ENCODE measurements at regions not wholly inside any gene's neighbourhood (a gene's known extent, or its start where the extent isn't known, plus 50 kb on each side); places are given as distances from the start of the nearest gene placed in this dataset.

GRCh38 chr5:103458497-103459040 lies 104.0 kb downstream of the NUDT12 start:
- no peak for DNase-seq

GRCh38 chr5:103456476-103456875 lies 106.1 kb downstream of the NUDT12 start:
- DNase-seq, result no peak

- DNase-seq, result no peak
Observed at GRCh38 chr5:103455796-103456195, 106.8 kb downstream of the NUDT12 start.

GRCh38 chr5:103454770-103455169 lies 107.8 kb downstream of the NUDT12 start:
- no peak for DNase-seq

GRCh38 chr5:103452666-103453065 lies 109.9 kb downstream of the NUDT12 start:
- no peak for DNase-seq

- no peak for DNase-seq
Observed at GRCh38 chr5:103452089-103452488, 110.5 kb downstream of the NUDT12 start.

- no peak for DNase-seq
Observed at GRCh38 chr5:103451261-103451660, 111.3 kb downstream of the NUDT12 start.

GRCh38 chr5:103450333-103451061 lies 112.1 kb downstream of the NUDT12 start:
- no peak for DNase-seq

- no peak for DNase-seq
Observed at GRCh38 chr5:103446813-103447212, 115.8 kb downstream of the NUDT12 start.

GRCh38 chr5:103445426-103446035 lies 117.1 kb downstream of the NUDT12 start:
- DNase-seq, result no peak

- no peak for DNase-seq
Observed at GRCh38 chr5:103444333-103445038, 118.1 kb downstream of the NUDT12 start.

GRCh38 chr5:103442750-103443149 lies 119.8 kb downstream of the NUDT12 start:
- DNase-seq, result no peak

GRCh38 chr5:103441523-103441922 lies 121.1 kb downstream of the NUDT12 start:
- DNase-seq, result no peak

GRCh38 chr5:103439007-103439406 lies 123.6 kb downstream of the NUDT12 start:
- DNase-seq, result no peak

- DNase-seq, result no peak
Observed at GRCh38 chr5:103436656-103437055, 125.9 kb downstream of the NUDT12 start.

GRCh38 chr5:103436112-103436511 lies 126.5 kb downstream of the NUDT12 start:
- no peak for DNase-seq

- no peak for DNase-seq
Observed at GRCh38 chr5:103435136-103435889, 127.3 kb downstream of the NUDT12 start.

GRCh38 chr5:103434057-103434456 lies 128.5 kb downstream of the NUDT12 start:
- DNase-seq, result no peak

- no peak for DNase-seq
Observed at GRCh38 chr5:103433211-103433610, 129.4 kb downstream of the NUDT12 start.

GRCh38 chr5:103428923-103429322 lies 133.7 kb downstream of the NUDT12 start:
- no peak for DNase-seq

GRCh38 chr5:103428411-103428871 lies 134.1 kb downstream of the NUDT12 start:
- DNase-seq, result no peak

GRCh38 chr5:103427326-103427725 lies 135.3 kb downstream of the NUDT12 start:
- DNase-seq, result no peak

Data from stimulated activated naive CD4-positive, alpha-beta T cell (primary cell).